ENCODE measurements at regions not wholly inside any gene's neighbourhood (a gene's known extent, or its start where the extent isn't known, plus 50 kb on each side); places are given as distances from the start of the nearest gene placed in this dataset.
"Not testable (repeated sequence)": the region's sequence is repeated elsewhere in the genome, so short reads cannot be mapped to it uniquely, and the experiment has no call there.

DNA sequence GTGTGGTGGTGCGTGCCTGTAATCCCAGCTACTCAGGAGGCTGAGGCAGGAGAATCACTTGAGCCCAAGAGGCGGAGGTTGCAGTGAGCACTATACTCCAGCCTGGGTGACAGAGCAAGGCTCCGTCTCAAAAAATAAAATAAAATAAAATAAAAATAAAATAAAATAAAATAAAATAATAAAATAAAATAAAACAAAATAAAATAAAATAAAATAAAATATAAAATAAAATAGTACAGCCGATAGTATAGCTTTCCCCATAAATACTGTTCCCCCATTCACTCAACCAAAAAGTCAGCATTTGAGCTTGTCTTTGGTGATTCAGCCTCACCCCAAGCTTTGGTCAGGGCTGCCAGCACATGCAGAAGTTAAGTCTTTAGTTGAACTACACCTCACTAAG lies 144.2 kb upstream of the TRPC5 start:
- TF ChIP-seq POLR2A (IDR thresholded peaks at IDR 0.05; ENCODE audit: low read depth, low read length); TAF1 (IDR thresholded peaks at IDR 0.05; ENCODE audit: borderline replicate concordance, low read depth, low read length); POLR2AphosphoS5 (IDR thresholded peaks at IDR 0.05; ENCODE audit: low read depth, low read length): not testable (repeated sequence)

All from GM12892 (cell line).